Skeletal muscle cell (primary cell): ENCODE measurements at regions not wholly inside any gene's neighbourhood (a gene's known extent, or its start where the extent isn't known, plus 50 kb on each side); places are given as distances from the start of the nearest gene placed in this dataset.
A peak's percentile ranks its signal among the peaks of the same experiment; 100 is the strongest.

Experiments
- DNase-seq: peaks from one replicate; pipeline ENCODE4 v3.0.0-alpha.2; 2010; ENCODE audit warnings: low read depth
- H3K4me3 ChIP-seq: 2 replicates; pipeline ENCODE4 v1.5.1; 2011; ENCODE audit warnings: low read depth, mild to moderate bottlenecking, control low read depth, low read length, moderate library complexity

- H3K4me3 ChIP-seq = no peak overlapping the region
- DNase-seq = no peak
Measured at GRCh38 chr6:54624216-54624615, 222.4 kb upstream of the FAM83B start.

- no peak overlapping the region for H3K4me3 ChIP-seq
- DNase-seq = peak; percentile 34
Measured at GRCh38 chr6:54624779-54625178, 221.8 kb upstream of the FAM83B start.

- no peak overlapping the region for H3K4me3 ChIP-seq
- no peak for DNase-seq
Measured at GRCh38 chr6:54629131-54629530, 217.4 kb upstream of the FAM83B start.

- DNase-seq = no peak
- H3K4me3 ChIP-seq = no peak overlapping the region
Measured at GRCh38 chr6:54632984-54633565, 213.5 kb upstream of the FAM83B start.

GRCh38 chr6:54633601-54634000 is 213.0 kb upstream of the FAM83B start:
- H3K4me3 ChIP-seq = no peak overlapping the region
- no peak for DNase-seq

- H3K4me3 ChIP-seq = no peak overlapping the region
- no peak for DNase-seq
Measured at GRCh38 chr6:54640911-54641310, 205.7 kb upstream of the FAM83B start.

- H3K4me3 ChIP-seq = no peak overlapping the region
- DNase-seq = peak; percentile 64
Measured at GRCh38 chr6:54646069-54646950, 200.3 kb upstream of the FAM83B start.

- H3K4me3 ChIP-seq = no peak overlapping the region
- DNase-seq = no peak
Measured at GRCh38 chr6:54646951-54647664, 199.5 kb upstream of the FAM83B start.

GRCh38 chr6:54654381-54654780 is 192.2 kb upstream of the FAM83B start:
- no peak overlapping the region for H3K4me3 ChIP-seq
- no peak for DNase-seq

- no peak overlapping the region for H3K4me3 ChIP-seq
- no peak for DNase-seq
Measured at GRCh38 chr6:54655162-54655561, 191.4 kb upstream of the FAM83B start.

GRCh38 chr6:54665278-54665677 is 181.3 kb upstream of the FAM83B start:
- no peak overlapping the region for H3K4me3 ChIP-seq

GRCh38 chr6:54680531-54680930 is 166.0 kb upstream of the FAM83B start:
- DNase-seq = no peak
- H3K4me3 ChIP-seq = no peak overlapping the region

More at GRCh38 chr6:54665278-54665677, 181.3 kb upstream of the FAM83B start:
- DNase-seq = no peak

- no peak for DNase-seq
- H3K4me3 ChIP-seq = no peak overlapping the region
Measured at GRCh38 chr6:54681267-54681666, 165.3 kb upstream of the FAM83B start.

GRCh38 chr6:54681987-54682386 is 164.6 kb upstream of the FAM83B start:
- no peak overlapping the region for H3K4me3 ChIP-seq
- peak; percentile 35 for DNase-seq

GRCh38 chr6:54689620-54690019 is 157.0 kb upstream of the FAM83B start:
- DNase-seq = no peak
- H3K4me3 ChIP-seq = no peak overlapping the region

- no peak for DNase-seq
- H3K4me3 ChIP-seq = no peak overlapping the region
Measured at GRCh38 chr6:54690596-54690995, 156.0 kb upstream of the FAM83B start.

GRCh38 chr6:54694928-54695532 is 151.5 kb upstream of the FAM83B start:
- DNase-seq = no peak
- H3K4me3 ChIP-seq = no peak overlapping the region

- no peak for DNase-seq
- no peak overlapping the region for H3K4me3 ChIP-seq
Measured at GRCh38 chr6:54695815-54696214, 150.8 kb upstream of the FAM83B start.

- no peak overlapping the region for H3K4me3 ChIP-seq
- no peak for DNase-seq
Measured at GRCh38 chr6:54697424-54697823, 149.1 kb upstream of the FAM83B start.

GRCh38 chr6:54698974-54699373 is 147.6 kb upstream of the FAM83B start:
- no peak for DNase-seq
- no peak overlapping the region for H3K4me3 ChIP-seq
